NCI-H460 (cell line): ENCODE measurements at regions not wholly inside any gene's neighbourhood (a gene's known extent, or its start where the extent isn't known, plus 50 kb on each side); places are given as distances from the start of the nearest gene placed in this dataset.
"Not testable (repeated sequence)": the region's sequence is repeated elsewhere in the genome, so short reads cannot be mapped to it uniquely, and the experiment has no call there.

Experiments used
- DNase-seq: peaks from one replicate; pipeline ENCODE4 v3.0.0-alpha.2; 2016; ENCODE audit warnings: low read depth; ENCODE audit errors: extremely low read depth

DNA sequence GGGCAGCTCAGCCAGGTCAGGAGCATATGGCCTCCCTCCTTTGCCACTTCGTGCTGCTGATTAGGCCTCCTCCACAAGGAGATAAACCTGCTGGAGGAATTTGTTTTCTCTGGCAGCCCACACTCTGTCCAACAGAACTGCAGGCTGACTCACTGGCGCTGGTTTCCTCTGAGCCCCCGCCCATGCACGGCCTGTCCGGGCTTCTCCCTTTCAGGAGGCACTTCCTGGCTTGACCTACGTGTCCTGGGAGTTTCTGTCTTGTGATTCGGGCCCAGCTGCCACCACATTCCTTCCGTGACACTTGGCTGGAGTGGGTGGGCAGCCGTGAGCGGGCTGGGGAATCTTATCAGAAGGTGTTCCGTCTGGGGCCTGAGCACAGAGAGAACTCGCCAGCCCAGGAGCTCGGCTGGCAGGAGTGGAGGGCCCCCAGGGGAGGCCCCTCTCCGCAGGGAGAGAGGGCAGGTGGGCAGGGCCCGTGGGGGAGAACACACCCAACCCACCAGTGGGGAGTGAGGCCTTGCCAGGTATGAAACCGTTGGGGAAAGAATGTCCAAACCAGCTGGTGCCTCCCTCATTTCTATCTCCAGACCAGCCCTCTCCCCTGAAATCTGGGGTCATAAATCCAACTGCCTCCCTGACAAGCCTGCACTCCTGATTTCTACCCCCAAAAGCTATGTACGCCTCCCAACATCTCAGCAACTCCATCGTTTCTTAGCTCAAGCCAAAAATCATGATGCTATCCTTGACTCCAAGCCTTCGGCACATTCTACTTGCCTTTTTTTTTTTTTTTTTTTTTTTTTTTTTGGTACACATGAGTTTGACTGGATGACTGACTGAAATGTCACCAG lies 110.6 kb upstream of the MEF2A start:
- peak; percentile 41 for DNase-seq

GRCh38 chr15:99455789-99456160 lies 110.0 kb upstream of the MEF2A start:
- no peak for DNase-seq

- no peak for DNase-seq
Measured at GRCh38 chr15:99464137-99464536, 101.6 kb upstream of the MEF2A start.

GRCh38 chr15:99466701-99467337 lies 99.0 kb upstream of the MEF2A start:
- DNase-seq = no peak

DNA sequence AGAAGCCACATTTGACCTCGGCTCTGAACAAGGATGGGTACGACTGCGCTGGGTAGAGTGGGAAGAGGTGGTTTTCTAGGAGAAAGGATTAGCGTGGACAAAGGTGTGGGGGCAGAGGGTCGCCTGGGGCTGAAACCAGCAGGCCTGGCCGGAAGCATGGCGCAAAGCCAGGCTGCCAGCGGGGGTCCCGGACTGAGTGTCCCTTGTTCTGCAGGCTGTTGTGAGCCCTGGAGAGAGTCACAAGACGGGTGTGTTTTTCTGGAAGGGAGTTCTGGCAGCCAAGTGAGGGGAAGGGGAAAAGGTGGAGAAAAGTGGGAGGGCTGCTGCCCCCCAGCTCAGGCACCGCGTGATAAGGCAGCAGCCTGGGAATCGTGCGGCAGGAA lies 98.5 kb upstream of the MEF2A start:
- DNase-seq = no peak

- no peak for DNase-seq
Measured at GRCh38 chr15:99467853-99468464, 97.8 kb upstream of the MEF2A start.

DNA sequence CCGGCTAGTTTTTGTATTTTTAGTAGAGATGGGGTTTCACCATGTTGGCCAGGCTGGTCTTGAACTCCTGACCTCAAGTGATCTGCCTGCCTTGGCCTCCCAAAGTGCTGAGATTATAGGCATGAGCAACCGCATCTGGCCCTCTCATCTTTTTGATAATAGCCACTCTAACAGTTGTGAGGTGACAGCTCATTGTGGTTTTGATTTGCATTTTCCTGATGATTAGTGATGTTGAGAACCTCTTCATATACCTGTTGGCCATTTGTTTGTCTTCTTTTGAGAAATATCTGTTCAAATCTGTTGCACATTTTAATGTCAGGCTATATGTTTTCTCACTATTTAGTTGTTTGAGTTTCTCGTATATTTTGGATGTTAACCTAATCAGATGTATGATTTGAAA lies 95.6 kb upstream of the MEF2A start:
- DNase-seq = not testable (repeated sequence)

DNA sequence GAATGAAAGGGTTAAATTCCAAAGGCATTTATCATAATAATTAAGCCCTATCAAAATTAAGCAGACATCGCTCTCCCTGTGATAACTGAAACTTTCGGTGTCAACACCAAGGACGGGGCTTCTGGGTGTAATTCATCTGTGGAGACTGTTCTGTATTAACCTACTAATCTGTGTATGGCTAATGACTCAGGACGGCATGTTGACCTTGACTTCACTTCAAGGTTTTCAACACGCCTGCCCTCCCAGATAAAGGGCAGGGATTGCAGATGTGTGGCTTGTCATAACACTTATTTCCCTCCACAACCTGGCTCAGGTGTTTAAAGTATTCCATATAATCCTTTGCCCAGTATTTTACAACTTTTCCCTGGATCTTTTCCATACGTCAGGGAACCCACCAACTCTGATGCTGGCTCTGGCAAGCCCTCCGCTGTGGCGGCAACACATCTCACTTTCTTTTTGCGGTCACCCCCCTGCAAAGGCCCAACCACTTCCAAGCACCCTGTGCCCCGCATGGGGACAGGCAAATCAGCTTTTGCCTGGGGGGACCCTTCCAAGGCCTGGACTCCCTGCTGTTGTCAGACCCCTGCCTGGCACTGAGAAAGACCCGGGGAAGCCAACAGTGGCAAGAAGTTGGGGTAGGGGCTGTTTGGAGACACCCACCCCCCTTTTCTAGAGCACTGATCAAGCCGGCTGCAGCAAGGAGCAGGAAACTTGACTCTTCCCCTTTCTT lies 93.2 kb upstream of the MEF2A start:
- no peak for DNase-seq

- no peak for DNase-seq
Measured at GRCh38 chr15:99473981-99474906, 91.5 kb upstream of the MEF2A start.

GRCh38 chr15:99474909-99475753 lies 90.7 kb upstream of the MEF2A start:
- no peak for DNase-seq

GRCh38 chr15:99475754-99476412 lies 89.9 kb upstream of the MEF2A start:
- no peak for DNase-seq

- DNase-seq = peak; percentile 14
Measured at GRCh38 chr15:99476413-99477222, 89.2 kb upstream of the MEF2A start.

- no peak for DNase-seq
Measured at GRCh38 chr15:99477791-99478471, 87.9 kb upstream of the MEF2A start.

DNA sequence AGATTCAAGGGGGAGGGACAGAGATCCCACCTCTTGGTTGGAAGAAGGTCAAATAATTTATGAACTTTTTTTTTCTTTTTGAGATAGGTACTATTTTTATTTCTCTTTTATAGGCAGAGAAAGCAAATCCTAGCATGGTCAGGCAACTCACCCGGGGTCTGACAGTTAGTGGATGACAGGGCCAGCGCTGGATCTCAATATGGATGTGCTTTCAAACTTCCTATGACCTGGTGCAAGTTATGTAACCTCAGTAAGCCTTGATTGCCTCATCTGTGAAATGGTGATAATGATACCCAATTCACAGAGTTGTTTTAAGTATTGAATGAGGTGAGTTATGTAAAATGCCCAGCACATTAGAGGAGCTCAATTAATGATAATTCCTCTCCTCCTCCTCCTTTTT lies 86.8 kb upstream of the MEF2A start:
- no peak for DNase-seq

DNA sequence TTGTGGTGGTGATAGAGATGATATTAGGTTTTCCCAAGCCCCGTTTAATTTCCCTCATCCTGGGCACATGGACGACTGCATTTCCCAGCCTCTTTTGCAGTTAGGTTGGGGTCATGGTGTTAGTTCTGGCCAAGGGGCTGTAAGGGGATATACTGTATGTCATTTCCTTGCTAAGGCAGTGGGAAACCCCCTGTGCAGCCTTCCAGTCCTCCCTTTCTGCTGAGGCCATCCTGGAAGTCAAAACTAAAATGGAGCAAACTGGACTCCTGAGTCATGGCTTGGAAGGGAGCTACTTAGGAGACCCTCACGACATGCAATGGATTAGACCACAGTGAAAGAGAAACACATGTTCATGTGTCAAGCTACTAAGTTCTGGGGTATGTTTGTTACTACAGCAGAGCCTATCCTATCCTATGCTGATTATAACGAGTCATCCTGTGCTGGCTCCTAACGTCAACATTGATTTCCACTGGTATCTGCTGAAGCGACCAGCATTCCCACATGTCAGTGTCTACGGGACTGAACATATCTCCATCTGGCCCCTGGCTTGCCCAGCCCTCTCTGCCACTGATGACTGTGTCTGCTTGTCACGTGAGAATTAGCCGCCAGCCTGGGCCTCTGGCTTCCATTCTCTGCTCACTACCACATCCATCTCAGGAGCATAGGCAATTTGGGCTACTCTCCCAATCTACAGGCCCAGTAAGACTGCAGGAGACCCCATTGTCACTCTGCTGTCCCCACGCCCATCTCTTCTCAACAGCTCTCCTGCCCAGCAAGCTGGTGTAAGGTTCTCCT lies 85.6 kb upstream of the MEF2A start:
- no peak for DNase-seq

- no peak for DNase-seq
Measured at GRCh38 chr15:99481113-99481950, 84.5 kb upstream of the MEF2A start.
